Fibroblast of skin of right quadriceps (primary cell): ENCODE measurements at regions not wholly inside any gene's neighbourhood (a gene's known extent, or its start where the extent isn't known, plus 50 kb on each side); places are given as distances from the start of the nearest gene placed in this dataset.
A peak's percentile ranks its signal among the peaks of the same experiment; 100 is the strongest.

Source experiments
- DNase-seq: peaks from one replicate; pipeline ENCODE4 v3.0.0-alpha.2; 2013

GRCh38 chr7:52877240-52877639 lies 158.2 kb upstream of the POM121L12 start:
- no peak for DNase-seq

GRCh38 chr7:52876402-52876801 lies 159.0 kb upstream of the POM121L12 start:
- DNase-seq = no peak

- no peak for DNase-seq
Measured at GRCh38 chr7:52863652-52864051, 171.8 kb upstream of the POM121L12 start.

- DNase-seq = no peak
Measured at GRCh38 chr7:52862321-52862720, 173.1 kb upstream of the POM121L12 start.

GRCh38 chr7:52857367-52857766 lies 178.1 kb upstream of the POM121L12 start:
- DNase-seq = no peak

GRCh38 chr7:52854681-52855080 lies 180.8 kb upstream of the POM121L12 start:
- DNase-seq = no peak

- DNase-seq = no peak
Measured at GRCh38 chr7:52851547-52851946, 183.9 kb upstream of the POM121L12 start.

- no peak for DNase-seq
Measured at GRCh38 chr7:52843436-52843835, 192.0 kb upstream of the POM121L12 start.

GRCh38 chr7:52842202-52842900 lies 193.1 kb upstream of the POM121L12 start:
- no peak for DNase-seq

- peak; percentile 7 for DNase-seq
Measured at GRCh38 chr7:52838981-52839411, 196.4 kb upstream of the POM121L12 start.

GRCh38 chr7:52831321-52831720 lies 204.1 kb upstream of the POM121L12 start:
- DNase-seq = no peak

- DNase-seq = no peak
Measured at GRCh38 chr7:52830801-52831200, 204.6 kb upstream of the POM121L12 start.

- DNase-seq = no peak
Measured at GRCh38 chr7:52826515-52827265, 208.7 kb upstream of the POM121L12 start.

GRCh38 chr7:52825611-52826010 lies 209.8 kb upstream of the POM121L12 start:
- no peak for DNase-seq

GRCh38 chr7:52811537-52811936 lies 223.9 kb upstream of the POM121L12 start:
- DNase-seq = no peak

- DNase-seq = no peak
Measured at GRCh38 chr7:52799817-52800216, 235.6 kb upstream of the POM121L12 start.

- no peak for DNase-seq
Measured at GRCh38 chr7:52797801-52798200, 237.6 kb upstream of the POM121L12 start.

- no peak for DNase-seq
Measured at GRCh38 chr7:52794621-52795020, 240.8 kb upstream of the POM121L12 start.

- no peak for DNase-seq
Measured at GRCh38 chr7:52791176-52791700, 244.2 kb upstream of the POM121L12 start.

GRCh38 chr7:52786174-52786573 lies 249.3 kb upstream of the POM121L12 start:
- no peak for DNase-seq

- no peak for DNase-seq
Measured at GRCh38 chr7:52782348-52782747, 253.1 kb upstream of the POM121L12 start.

- no peak for DNase-seq
Measured at GRCh38 chr7:52781250-52781649, 254.2 kb upstream of the POM121L12 start.

- DNase-seq = no peak
Measured at GRCh38 chr7:52779004-52779403, 256.4 kb upstream of the POM121L12 start.
